Heart right ventricle (tissue), 16 donors: ENCODE measurements at regions not wholly inside any gene's neighbourhood (a gene's known extent, or its start where the extent isn't known, plus 50 kb on each side); places are given as distances from the start of the nearest gene placed in this dataset.

Experiments used
- ATAC-seq, 8 donors: fragments of 200-7000 bp; cut with Tn5 transposase; one replicate each; pipeline ENCODE4 v1.9.1; 2020; ENCODE audit warnings: mild to moderate bottlenecking in 8 of 8, moderate library complexity in 8 of 8, moderate number of reproducible peaks in 1 of 8
- DNase-seq, 2 donors: peaks; one replicate each; pipeline ENCODE4 v3.0.0-alpha.2; 2020
- H3K27ac ChIP-seq, 10 donors: fragments of 200-600 bp; sonication (generic) in 2 of 10; one replicate each; pipeline versions ENCODE4 v1.5.0 to v1.8.0; 2020 to 2022; ENCODE audit warnings: mild to moderate bottlenecking in 3 of 10
- H3K27me3 ChIP-seq, 7 donors: fragments of 200-600 bp; one replicate each; pipeline ENCODE4 v1.8.0; 2021 to 2022; ENCODE audit warnings: mild to moderate bottlenecking in 2 of 7
- H3K36me3 ChIP-seq, 9 donors: fragments of 200-600 bp; sonication (generic) in 1 of 9; one replicate each; pipeline versions ENCODE4 v1.5.0 to v1.8.0; 2020 to 2022; ENCODE audit warnings: mild to moderate bottlenecking in 2 of 9
- H3K4me1 ChIP-seq, 9 donors: fragments of 200-600 bp; sonication (generic) in 1 of 9; one replicate each; pipeline versions ENCODE4 v1.5.0 to v1.8.0; 2020 to 2022; ENCODE audit warnings: mild to moderate bottlenecking in 4 of 9
- H3K4me3 ChIP-seq, 10 donors: fragments of 200-600 bp; sonication (generic) in 2 of 10; one replicate each; pipeline versions ENCODE4 v1.5.0 to v1.8.0; 2020 to 2022; ENCODE audit warnings: mild to moderate bottlenecking in 7 of 10, moderate library complexity in 2 of 10
- H3K9me3 ChIP-seq, 11 donors: fragments of 200-600 bp in 10 of 11; sonication (generic) in 2 of 11; one replicate each; pipeline versions ENCODE4 v1.5.0 to v1.8.0; 2013 to 2022; ENCODE audit warnings: mild to moderate bottlenecking in 2 of 11, control low read depth in 1 of 11, moderate library complexity in 1 of 11
- WGBS, 2 donors: extraction: QIAGEN DNeasy Blood & Tissue Kit; methylation state at CpG; one replicate each; pipeline ENCODE4 v1.1.7; 2013; ENCODE audit warnings: inconsistent platforms in 1 of 2; 5-methylcytosine and 5-hydroxymethylcytosine counted together
- intact Hi-C, 10 donors: fragments of 100-400 bp; cut with DNase I; formaldehyde crosslinking; loops; one replicate each; pipeline versions ENCODE4 v1.11.1 to v1.14.2; 2022
- TF ChIP-seq, protein P1 (sequence below), 9 donors: fragments of 200-600 bp; sonication (generic) in 2 of 9; IDR thresholded peaks; one replicate each; pipeline versions ENCODE4 v1.5.0 to v1.8.0; 2021 to 2022; ENCODE audit warnings: antibody characterized with exemption in 9 of 9, mild to moderate bottlenecking in 5 of 9, moderate library complexity in 1 of 9
- donor health status: Arrhythmogenic right ventricular cardiomyopathy.
- donor health status: ischemic (EF 13 %, LVEDD 7.1; RV severe dilation, severe dysfunction).
- donor health status: healthy with polysubstance abuse.
- donor health status: DM: no; HTN: yes; CAD: no.
- donor health status: DM: no; HTN: no; CAD: no.
- donor health status: ischemic (EF 25% LVEDD 6.9; RV normal size, moderate dysfunction).
- donor health status: ischemic (EF 25% LVEDD 5.7; RV mildly dilated, moderate dysfunction).
- donor health status: healthy.
- donor health status: DM: yes; HTN: yes; CAD: no.
- donor health status: Ischemic cardiomyopathy.
- donor health status: ischemic (EF 35%, LVEDD 5.7; RV mildly dilated, moderate dysfunction).
- donor health status: nonischemic (EF 11% LVEDD 7.7; RV severe dilation, severe dysfunction).
- donor health status: DM: yes; HTN: yes; CAD: no.
- donor health status: PGD.
- donor health status: ischemic (EF 29% LVEDD 5.4; RV normal size, mild dysfunction).
- donor health status: nonischemic (EF 23%, LVEDD 6.1; RV moderate dilation, normal function).

DNA sequence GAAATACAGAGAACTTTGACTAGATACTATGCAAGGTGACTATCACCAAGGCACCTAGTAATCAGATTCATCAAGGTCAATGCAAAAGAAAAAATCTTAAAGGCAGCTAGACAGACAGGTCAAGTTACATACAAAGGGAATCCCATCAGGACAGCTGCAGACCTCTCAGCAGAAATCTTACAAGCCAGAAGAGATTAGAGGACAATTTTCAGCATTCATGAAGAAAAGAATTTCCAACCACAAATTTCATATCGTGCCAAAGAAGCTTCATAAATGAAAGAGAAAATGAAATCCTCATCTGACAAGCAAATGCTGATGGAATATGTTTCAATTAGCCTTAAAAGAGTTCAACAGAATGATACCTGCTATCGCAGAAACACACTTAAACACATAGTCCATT is 913.7 kb downstream of the RPS29 start:
- Histone ChIP-seq H3K4me3 (no peak overlapping the region), H3K27ac (no peak overlapping the region), H3K27me3 (no peaks in the 10 kb centered on the region), H3K36me3 (no peaks in the 10 kb centered on the region), H3K4me1 (no peaks in the 10 kb centered on the region), H3K9me3 (peaks cover 0 to 22% (median 0%) of the 10 kb centered on the region in 11 donors)
- TF ChIP-seq, protein P1, sequence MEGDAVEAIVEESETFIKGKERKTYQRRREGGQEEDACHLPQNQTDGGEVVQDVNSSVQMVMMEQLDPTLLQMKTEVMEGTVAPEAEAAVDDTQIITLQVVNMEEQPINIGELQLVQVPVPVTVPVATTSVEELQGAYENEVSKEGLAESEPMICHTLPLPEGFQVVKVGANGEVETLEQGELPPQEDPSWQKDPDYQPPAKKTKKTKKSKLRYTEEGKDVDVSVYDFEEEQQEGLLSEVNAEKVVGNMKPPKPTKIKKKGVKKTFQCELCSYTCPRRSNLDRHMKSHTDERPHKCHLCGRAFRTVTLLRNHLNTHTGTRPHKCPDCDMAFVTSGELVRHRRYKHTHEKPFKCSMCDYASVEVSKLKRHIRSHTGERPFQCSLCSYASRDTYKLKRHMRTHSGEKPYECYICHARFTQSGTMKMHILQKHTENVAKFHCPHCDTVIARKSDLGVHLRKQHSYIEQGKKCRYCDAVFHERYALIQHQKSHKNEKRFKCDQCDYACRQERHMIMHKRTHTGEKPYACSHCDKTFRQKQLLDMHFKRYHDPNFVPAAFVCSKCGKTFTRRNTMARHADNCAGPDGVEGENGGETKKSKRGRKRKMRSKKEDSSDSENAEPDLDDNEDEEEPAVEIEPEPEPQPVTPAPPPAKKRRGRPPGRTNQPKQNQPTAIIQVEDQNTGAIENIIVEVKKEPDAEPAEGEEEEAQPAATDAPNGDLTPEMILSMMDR (IDR thresholded peaks at IDR 0.05): no peak
- DNase-seq (no peak), ATAC-seq (no peak)
- 33 to 55% methylated on average over 2 of the region's 2 CpGs for WGBS, 2 donors
- intact Hi-C loops: no loop called here

DNA sequence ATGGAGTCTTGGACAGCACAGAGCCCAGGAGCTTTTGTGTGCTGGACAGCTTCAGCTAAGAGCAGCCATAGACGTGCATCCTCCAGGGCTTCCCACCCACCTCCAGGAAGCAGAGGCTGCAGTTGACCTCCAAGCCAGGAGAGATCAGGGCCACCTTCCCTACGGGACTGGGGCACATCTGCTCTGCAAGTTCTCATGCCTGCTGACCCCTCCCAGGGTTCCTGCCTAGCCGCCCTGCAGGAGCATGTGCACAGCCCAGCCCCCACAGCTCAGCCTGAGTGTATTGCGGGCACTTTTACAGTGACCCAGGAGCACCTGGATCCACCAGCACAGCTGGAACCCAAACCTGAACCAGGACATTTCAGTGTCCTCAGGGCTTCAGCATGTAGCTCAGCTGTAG is 915.2 kb downstream of the RPS29 start:
- intact Hi-C loops: no loop called here
- no peaks in the 10 kb centered on the region for H3K27me3 ChIP-seq
- ATAC-seq (peak in 1 of 8 donors; percentile 34), DNase-seq (no peak)
- H3K27ac ChIP-seq: no peak overlapping the region
- no peaks in the 10 kb centered on the region for H3K36me3 ChIP-seq
- TF ChIP-seq, protein P1 (IDR thresholded peaks at IDR 0.05): no peak
- H3K9me3 ChIP-seq: peaks cover 0 to 13% (median 0%) of the 10 kb centered on the region in 11 donors
- H3K4me1 ChIP-seq: no peaks in the 10 kb centered on the region
- WGBS, 2 donors: 74 to 80% methylated on average over 4 of the region's 4 CpGs
- H3K4me3 ChIP-seq: no peak overlapping the region

DNA sequence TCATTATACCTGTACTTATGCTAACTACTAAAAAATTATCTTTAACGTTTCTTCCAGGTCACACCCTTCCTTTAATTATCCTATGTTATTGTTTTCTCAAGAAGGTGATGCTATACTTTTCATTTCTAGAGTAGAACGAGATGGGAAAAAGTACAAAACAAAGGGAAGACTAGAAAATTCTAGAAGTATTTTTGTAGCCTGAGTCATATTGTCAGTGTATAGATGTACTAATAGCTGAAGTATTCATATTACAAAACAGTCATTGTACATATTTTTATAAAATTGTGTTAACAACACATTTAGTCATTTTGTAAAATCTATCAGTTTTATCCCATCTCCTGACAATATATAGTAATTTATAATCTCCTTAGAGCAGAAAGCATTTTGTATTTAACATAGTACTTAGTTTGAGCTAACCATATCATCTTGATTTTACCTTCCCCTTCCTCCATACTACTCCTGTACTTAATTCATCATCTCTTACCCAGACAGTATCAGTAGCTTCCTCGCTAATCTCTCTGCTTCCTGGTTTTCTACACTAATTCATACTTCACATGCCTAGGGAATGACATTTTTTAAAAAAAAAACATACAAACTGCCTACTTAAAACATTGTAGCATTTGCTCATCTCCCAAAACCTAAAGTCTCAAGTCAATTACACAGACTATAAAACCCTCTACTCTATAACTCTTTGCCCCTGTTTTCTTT is 920.9 kb downstream of the RPS29 start:
- no peak for ATAC-seq
- intact Hi-C loops: no loop called here
- H3K9me3 ChIP-seq: peaks cover 0 to 20% (median 0%) of the 10 kb centered on the region in 11 donors
- no peaks in the 10 kb centered on the region for H3K4me1 ChIP-seq
- WGBS, 2 donors: 56 to 57% methylated on average over 3 of the region's 3 CpGs
- DNase-seq: no peak
- H3K4me3 ChIP-seq: no peak overlapping the region
- H3K27ac ChIP-seq: no peak overlapping the region
- no peaks in the 10 kb centered on the region for H3K27me3 ChIP-seq
- no peaks in the 10 kb centered on the region for H3K36me3 ChIP-seq
- TF ChIP-seq, protein P1 (IDR thresholded peaks at IDR 0.05): no peak

DNA sequence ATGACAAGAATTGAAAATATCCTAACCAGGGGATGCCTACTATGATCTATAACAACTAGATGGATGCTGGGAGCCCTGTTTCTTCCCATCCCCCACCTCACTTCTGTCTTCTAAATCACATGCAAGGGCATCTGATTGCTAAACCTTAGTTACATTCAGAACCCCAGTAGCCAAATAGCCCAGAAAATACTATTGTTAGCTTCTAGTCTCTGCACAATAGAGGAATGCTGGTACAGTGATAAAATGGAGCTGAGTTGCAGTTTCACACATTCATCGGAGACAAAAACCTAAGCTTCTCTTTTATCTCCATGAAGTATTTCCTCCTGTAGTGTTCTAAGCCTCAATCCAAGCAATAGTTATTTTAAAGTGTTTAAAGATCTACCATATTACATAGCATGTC is 942.9 kb downstream of the RPS29 start:
- no peak overlapping the region for H3K27ac ChIP-seq
- H3K9me3 ChIP-seq: peaks cover 0 to 19% (median 0%) of the 10 kb centered on the region in 11 donors
- H3K36me3 ChIP-seq: no peaks in the 10 kb centered on the region
- 59 to 76% methylated on average over 1 of the region's 1 CpG for WGBS, 2 donors
- DNase-seq (no peak), ATAC-seq (no peak)
- no peaks in the 10 kb centered on the region for H3K4me1 ChIP-seq
- no peak overlapping the region for H3K4me3 ChIP-seq
- intact Hi-C loops: no loop called here
- TF ChIP-seq, protein P1 (IDR thresholded peaks at IDR 0.05): no peak
- no peaks in the 10 kb centered on the region for H3K27me3 ChIP-seq
